AG04449 (cell line): ENCODE measurements at regions not wholly inside any gene's neighbourhood (a gene's known extent, or its start where the extent isn't known, plus 50 kb on each side); places are given as distances from the start of the nearest gene placed in this dataset.

Experiments
- CTCF ChIA-PET: fragments of 350-600 bp; formaldehyde crosslinking; extraction: SDS; loops from one replicate; lab custom pipeline; 2021; ENCODE audit warnings: antibody characterized with exemption; lab: Yijun Ruan, JAX
- POLR2A ChIA-PET: fragments of 400-600, 350-600 bp; formaldehyde crosslinking; extraction: SDS; loops from one replicate; lab custom pipeline; 2020; ENCODE audit warnings: antibody characterized with exemption, inconsistent platforms; lab: Yijun Ruan, JAX
- DNase-seq: peaks from one replicate; pipeline ENCODE4 v3.0.0-alpha.2; 2010; ENCODE audit warnings: low read depth, low spot score
- H3K4me3 ChIP-seq: 2 replicates; pipeline ENCODE4 v1.5.1; 2011; ENCODE audit warnings: low read depth, mild to moderate bottlenecking, control low read depth, low read length
- TF ChIP-seq, protein P1 (sequence below): IDR thresholded peaks from one replicate; pipeline ENCODE4 v1.5.1; 2011; ENCODE audit warnings: mild to moderate bottlenecking, moderate library complexity, low read length, control low read depth, inconsistent platforms; ENCODE audit not compliant: insufficient read depth; ENCODE audit errors: missing control alignments

DNA sequence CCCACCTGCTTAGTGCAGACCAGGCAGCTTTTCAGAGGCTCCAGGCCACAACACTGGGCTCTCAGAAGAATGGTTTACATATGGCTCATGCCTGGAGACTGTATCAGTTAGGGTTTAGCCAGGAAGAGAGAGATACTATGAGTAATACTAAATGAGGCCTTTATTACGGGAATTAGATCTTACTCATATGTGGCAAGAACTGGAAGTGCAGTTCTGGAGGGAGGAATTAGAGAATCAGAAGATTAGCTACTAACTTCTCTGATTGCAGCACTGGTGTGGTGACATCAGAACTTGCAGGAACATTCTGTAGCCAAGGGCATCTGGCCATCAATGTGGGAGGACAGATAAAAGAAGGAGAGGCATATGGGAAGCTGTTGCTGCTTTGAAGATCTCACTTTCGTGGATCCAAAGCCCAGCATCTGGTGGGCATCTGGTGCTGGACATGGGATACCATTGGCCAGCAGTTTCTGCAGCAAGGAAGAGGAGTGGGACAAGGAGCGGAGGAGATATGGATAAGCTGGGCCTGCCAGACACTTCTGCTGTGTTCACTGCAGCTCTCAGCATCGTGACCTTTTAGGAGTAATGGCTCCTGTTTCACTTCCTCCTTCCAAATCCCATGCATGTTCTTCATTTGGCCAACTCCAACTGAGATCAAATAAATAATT lies 248.5 kb downstream of the BTBD3 start:
- CTCF ChIA-PET = no interaction called here
- peak; percentile 68 for DNase-seq
- TF ChIP-seq, protein P1, sequence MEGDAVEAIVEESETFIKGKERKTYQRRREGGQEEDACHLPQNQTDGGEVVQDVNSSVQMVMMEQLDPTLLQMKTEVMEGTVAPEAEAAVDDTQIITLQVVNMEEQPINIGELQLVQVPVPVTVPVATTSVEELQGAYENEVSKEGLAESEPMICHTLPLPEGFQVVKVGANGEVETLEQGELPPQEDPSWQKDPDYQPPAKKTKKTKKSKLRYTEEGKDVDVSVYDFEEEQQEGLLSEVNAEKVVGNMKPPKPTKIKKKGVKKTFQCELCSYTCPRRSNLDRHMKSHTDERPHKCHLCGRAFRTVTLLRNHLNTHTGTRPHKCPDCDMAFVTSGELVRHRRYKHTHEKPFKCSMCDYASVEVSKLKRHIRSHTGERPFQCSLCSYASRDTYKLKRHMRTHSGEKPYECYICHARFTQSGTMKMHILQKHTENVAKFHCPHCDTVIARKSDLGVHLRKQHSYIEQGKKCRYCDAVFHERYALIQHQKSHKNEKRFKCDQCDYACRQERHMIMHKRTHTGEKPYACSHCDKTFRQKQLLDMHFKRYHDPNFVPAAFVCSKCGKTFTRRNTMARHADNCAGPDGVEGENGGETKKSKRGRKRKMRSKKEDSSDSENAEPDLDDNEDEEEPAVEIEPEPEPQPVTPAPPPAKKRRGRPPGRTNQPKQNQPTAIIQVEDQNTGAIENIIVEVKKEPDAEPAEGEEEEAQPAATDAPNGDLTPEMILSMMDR = no peak
- POLR2A ChIA-PET = no interaction called here
- H3K4me3 ChIP-seq = no peak overlapping the region

DNA sequence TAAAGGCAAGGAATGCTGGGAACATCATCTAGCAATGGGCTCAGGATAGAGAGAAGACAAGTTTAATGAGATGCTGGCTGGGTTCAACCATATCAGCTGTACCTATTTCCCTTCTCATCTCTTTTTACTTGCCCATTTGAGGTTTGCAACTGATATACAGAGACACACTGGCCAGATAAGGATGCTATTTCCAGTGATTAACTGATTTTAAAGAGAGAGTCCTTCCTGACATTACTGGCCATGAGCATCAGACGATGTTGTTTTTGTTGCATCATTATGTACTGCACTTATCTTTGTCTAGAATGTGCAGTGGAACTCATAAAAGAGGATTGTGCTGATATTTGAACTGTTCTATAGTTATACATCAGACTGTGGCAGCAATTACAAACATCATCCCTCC lies 252.7 kb downstream of the BTBD3 start:
- TF ChIP-seq, protein P1 = no peak
- no peak overlapping the region for H3K4me3 ChIP-seq
- POLR2A ChIA-PET = no interaction called here
- no peak for DNase-seq
- CTCF ChIA-PET = no interaction called here

DNA sequence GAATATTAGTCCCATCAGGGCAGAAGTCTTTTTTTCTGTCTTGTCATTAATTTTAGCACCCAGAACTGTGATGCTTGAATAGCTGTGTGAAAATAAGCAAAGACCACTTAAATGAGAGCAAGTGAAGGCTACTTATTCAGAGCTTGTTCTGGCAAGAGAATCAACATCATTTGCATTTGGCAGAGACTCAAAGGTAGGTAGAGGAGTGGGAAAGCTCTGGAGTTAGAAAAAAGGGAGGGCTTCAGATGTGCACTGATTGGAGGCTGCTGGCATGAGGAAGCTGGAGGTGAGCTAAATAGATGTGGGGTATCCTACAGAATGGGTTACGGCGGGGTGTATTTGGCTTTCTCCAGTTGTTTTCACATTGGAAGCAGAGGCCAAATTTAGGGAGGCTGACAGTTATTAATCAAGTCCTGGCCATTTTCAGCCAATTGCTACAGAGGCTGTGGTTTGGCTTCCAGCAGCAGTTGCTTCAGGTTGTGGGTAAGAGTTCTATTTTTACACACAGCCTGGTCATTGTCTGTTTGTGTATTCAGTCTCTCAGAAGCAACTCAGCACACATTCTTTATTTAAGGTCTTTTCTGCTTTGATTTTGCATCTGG lies 254.3 kb downstream of the BTBD3 start:
- ChIA-PET POLR2A (no interaction called here), CTCF (no interaction called here)
- H3K4me3 ChIP-seq = no peak overlapping the region
- peak; percentile 23 for DNase-seq
- TF ChIP-seq, protein P1 = no peak

DNA sequence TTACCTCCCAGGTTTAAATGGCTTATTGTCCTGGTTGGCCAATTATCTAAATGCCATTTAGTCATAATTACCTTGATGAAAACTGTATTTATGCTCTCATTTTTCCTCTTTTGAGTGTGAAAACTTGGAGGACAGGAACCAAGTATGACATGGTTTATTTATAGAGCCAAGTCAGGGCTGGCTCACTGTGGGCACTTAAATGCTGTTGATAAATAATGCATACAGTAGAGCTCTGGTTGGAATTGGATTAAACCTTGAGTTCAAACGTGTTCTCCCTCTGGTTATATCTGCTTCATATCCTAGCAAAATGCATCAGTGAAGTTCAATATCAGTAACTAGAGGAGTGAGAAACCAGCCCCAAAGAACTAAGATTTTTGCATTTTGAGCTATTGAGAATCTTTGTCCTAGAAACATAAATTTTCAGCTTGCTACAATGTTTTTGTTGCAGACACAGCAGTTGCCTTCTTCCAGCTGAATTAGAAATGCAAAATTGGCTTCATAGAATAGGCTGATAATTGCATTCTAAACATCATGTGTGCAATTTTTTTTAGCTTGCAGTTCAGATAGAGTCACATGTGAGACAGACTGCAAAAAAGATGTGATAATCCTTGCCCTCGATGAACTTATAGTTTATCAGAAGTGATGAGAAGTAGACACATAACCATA lies 255.8 kb downstream of the BTBD3 start:
- H3K4me3 ChIP-seq = no peak overlapping the region
- no peak for DNase-seq
- TF ChIP-seq, protein P1 = no peak
- ChIA-PET POLR2A (no interaction called here), CTCF (interaction anchor here (0.9 kb wide), 1 partner anchor 10 kb away, joined by 3 read pairs; no protein-coding TSS in a partner anchor)

DNA sequence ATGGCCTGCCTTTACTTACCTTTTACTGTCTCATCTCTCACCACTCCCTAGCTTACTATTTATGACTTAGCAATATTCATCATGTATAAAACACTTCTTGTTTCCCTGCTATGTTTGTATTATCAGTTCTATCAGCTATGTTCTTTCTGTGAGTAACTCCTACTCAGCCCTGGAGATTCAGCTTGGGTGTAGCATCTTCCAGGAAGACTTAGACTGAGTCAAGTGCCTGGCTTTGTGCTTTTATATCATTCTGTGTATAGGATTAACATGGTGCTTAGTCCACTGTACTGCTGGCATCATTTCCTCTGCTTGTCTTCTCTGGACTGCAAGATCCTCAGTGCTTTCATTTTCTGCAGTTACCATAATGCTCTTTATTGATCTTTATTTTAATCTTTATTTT lies 257.8 kb downstream of the BTBD3 start:
- no peak overlapping the region for H3K4me3 ChIP-seq
- no peak for DNase-seq
- ChIA-PET POLR2A (no interaction called here), CTCF (no interaction called here)
- TF ChIP-seq, protein P1 = no peak

DNA sequence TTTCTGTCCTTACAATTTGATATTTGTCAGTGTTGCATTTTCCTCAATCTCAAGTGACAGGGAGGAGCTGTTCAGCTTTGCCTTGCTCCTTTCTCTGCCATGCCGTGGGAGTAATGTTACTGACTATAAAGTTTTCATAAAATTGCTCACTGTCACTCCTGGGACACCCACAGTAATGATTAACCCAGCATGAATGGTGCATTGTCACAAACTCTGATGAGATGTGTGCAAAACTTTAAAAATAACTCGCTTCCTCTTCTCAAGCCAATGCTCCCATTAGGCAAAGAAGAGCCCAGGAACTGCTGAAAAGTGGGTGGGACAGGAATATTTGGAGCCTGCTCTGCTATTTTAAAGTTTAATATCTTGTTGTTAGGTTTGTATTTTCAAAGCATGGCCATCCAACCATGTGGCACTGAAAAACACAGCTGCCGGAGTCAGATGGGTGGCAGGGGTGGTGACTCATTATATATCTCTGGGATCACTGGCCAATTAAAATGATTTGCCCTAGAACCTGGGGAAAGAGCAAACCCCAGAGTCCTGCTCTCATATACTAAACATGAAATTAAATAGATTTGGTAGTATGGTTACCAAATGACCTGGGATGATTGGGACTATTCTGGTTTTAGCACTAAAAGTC lies 260.1 kb downstream of the BTBD3 start:
- POLR2A ChIA-PET = no interaction called here
- no peak overlapping the region for H3K4me3 ChIP-seq
- DNase-seq = no peak
- TF ChIP-seq, protein P1 = no peak
- CTCF ChIA-PET = no interaction called here
